SK-N-SH treated with all-trans-retinoic acid at 6 μM for 48 hours (cell line): ENCODE measurements at regions not wholly inside any gene's neighbourhood (a gene's known extent, or its start where the extent isn't known, plus 50 kb on each side); places are given as distances from the start of the nearest gene placed in this dataset.

Experiments used
- BACH2 ChIP-seq: fragments of 250-450 bp; sonication (Bioruptor Pico); IDR thresholded peaks from 2 replicates; pipeline ENCODE4 v1.9.0; 2021; ENCODE audit warnings: mild to moderate bottlenecking, borderline replicate concordance
- ESRRG ChIP-seq: fragments of 250-450 bp; sonication (Bioruptor Pico); IDR thresholded peaks from 2 replicates; pipeline ENCODE4 v1.6.1; 2021; ENCODE audit warnings: mild to moderate bottlenecking
- GLIS3 ChIP-seq: fragments of 250-450 bp; sonication (Bioruptor Pico); IDR thresholded peaks from 2 replicates; pipeline ENCODE4 v1.5.0; 2020; ENCODE audit warnings: mild to moderate bottlenecking, moderate library complexity
- ISL1 ChIP-seq: fragments of 250-450 bp; sonication (Bioruptor Pico); IDR thresholded peaks from 2 replicates; pipeline ENCODE4 v2.1.2; 2022; ENCODE audit warnings: mild to moderate bottlenecking, moderate library complexity
- OSR1 ChIP-seq: fragments of 250-450 bp; sonication (Bioruptor Pico); IDR thresholded peaks from 2 replicates; pipeline ENCODE4 v1.8.0; 2022; ENCODE audit warnings: moderate library complexity, mild to moderate bottlenecking, inconsistent platforms
- PATZ1 ChIP-seq: fragments of 250-450 bp; sonication (Bioruptor Pico); IDR thresholded peaks from 2 replicates; pipeline ENCODE4 v1.8.0; 2020; ENCODE audit warnings: mild to moderate bottlenecking, moderate library complexity, borderline replicate concordance
- SNAI2 ChIP-seq: fragments of 250-450 bp; sonication (Bioruptor Pico); IDR thresholded peaks from 2 replicates; pipeline ENCODE4 v1.5.0; 2020; ENCODE audit warnings: mild to moderate bottlenecking, moderate library complexity
- ZFP3 ChIP-seq: fragments of 250-450 bp; sonication (Bioruptor Pico); IDR thresholded peaks from 2 replicates; pipeline ENCODE4 v1.5.0; 2020; ENCODE audit warnings: mild to moderate bottlenecking, moderate library complexity

- no peak for TF ChIP-seq ISL1
- TF ChIP-seq BACH2 (CRISPR knock-in tag) = no peak
- no peak for TF ChIP-seq PATZ1
- TF ChIP-seq GLIS3 = no peak
- no peak for TF ChIP-seq SNAI2 (CRISPR knock-in tag)
- TF ChIP-seq ESRRG = no peak
- TF ChIP-seq OSR1 (CRISPR knock-in tag) = no peak
- TF ChIP-seq ZFP3 (CRISPR knock-in tag) = no peak
Observed at GRCh38 chr14:101039755-101040138, 136.2 kb upstream of the RTL1 start.
